NCI-H2196 (cell line): ENCODE measurements at regions not wholly inside any gene's neighbourhood (a gene's known extent, or its start where the extent isn't known, plus 50 kb on each side); places are given as distances from the start of the nearest gene placed in this dataset.

Experiments
- DNase-seq: peaks from one replicate; lab custom pipeline; 2025; ENCODE audit not compliant: unreplicated experiment; lab: John Stamatoyannopoulos, UW

- DNase-seq, result no peak
Observed at GRCh38 chr12:131606218-131606901, 104.5 kb upstream of the SFSWAP start.

DNA sequence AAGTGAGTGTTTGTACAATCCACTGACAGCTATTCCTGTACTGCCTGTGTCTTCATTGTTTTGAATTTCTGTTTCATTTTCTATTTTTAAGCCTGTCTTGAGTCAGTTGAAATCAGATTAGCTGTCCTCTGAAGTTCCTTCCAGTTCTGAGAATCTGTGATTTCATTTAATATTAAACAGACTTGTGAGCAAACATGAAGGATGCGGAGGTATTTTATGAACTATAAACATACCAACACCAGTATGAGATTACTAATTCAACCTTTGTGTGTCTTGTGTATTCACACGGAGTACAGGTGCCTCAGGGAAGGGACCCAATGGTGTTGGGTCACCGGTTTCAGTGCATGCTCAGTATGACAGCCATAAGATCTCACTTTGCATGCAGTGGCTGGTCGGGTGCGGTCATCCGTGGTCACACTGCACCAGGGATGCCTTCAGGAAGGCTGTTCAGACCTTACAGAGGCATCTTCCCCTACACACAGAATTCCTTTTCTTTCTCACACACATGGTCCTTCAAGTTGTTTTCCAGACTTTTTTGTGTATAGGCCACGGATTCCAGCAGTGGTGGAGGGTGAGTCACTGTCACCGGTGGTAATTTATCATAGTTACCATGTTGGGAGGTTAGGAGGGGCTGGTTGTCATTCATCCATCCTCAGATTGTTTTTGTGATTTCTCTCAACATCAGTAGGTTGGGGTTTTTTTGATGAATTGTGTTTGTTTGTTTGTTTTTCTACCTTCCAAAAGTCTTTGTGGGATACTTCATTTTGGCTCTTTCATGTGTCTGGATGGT lies 103.0 kb upstream of the SFSWAP start:
- no peak for DNase-seq

GRCh38 chr12:131608740-131609690 lies 101.9 kb upstream of the SFSWAP start:
- DNase-seq, result peak; percentile 33

DNA sequence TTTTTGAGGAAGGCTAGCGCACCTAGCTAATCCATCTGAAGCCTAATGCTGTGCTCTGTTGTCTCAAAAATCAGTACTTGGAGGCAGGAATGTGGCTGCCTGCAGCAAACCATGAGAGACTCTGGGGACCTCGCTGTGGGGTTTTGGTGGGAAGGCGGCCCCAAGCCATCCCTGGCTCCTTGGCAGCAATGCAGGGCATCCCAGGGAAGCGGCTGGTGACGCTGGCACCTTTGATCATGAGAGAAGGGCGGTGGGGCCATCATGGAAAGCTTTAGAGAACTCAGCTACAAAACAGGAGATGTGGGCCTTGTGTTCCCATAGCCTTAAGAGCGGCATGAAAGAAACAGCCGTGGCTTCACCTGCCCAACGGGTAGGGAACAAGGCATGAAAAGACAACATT lies 101.1 kb upstream of the SFSWAP start:
- DNase-seq, result no peak

GRCh38 chr12:131610181-131610580 lies 100.7 kb upstream of the SFSWAP start:
- no peak for DNase-seq

- DNase-seq, result no peak
Observed at GRCh38 chr12:131610891-131611290, 100.0 kb upstream of the SFSWAP start.

DNA sequence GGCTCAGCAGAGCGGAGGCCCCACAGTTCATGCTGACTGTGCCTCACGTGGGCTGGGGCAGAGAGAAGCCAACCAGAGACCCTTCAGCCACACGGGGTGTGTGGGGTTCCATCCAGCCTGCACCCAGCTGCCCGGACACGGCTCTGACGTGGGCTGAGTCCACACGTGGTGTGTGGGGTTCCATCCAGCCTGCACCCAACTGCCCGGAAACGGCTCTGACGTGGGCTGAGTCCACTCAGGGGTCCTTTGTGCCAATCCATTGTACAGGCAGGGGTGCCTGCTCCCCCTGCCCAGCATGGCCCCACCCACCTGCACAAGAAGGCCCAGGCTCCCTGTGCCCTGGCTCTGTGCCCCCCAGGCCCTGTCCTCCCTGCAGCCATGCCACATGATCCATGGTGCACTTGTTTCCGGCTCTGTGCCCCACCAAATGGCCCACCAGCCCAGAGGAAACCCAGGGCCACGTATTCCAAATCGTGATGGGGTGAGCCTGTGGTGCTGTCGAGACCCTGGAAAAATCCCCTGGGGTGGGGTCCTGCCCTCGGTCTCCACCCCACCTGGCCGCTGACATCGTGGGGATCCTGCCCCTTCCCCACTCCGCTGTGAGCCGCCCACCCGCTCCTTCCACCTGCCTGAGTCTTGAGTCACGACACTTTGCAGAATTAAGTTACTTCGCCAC lies 99.3 kb upstream of the SFSWAP start:
- DNase-seq, result no peak

GRCh38 chr12:131612092-131612755 lies 98.7 kb upstream of the SFSWAP start:
- DNase-seq, result no peak

- no peak for DNase-seq
Observed at GRCh38 chr12:131613186-131613585, 97.7 kb upstream of the SFSWAP start.

DNA sequence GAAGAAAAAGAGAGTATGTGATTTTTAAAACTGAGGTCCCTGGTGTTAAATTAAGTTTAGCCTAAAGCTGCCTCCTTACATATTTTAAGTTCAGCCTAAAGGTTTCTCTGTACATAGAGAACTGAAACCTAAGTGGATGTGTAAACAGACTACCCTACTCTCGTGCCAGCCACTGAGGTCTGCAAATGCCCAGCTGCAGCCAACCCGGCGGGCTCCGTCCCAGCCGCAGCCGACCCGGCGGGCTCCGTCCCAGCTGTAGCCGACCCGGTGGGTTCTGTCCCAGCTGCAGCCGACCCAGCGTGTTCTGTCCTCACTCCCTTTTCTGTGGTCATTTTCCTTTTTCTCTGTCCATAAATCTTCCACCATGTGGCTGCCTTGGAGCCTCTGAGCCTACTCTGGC lies 97.2 kb upstream of the SFSWAP start:
- DNase-seq, result no peak

- no peak for DNase-seq
Observed at GRCh38 chr12:131615326-131616042, 95.4 kb upstream of the SFSWAP start.

DNA sequence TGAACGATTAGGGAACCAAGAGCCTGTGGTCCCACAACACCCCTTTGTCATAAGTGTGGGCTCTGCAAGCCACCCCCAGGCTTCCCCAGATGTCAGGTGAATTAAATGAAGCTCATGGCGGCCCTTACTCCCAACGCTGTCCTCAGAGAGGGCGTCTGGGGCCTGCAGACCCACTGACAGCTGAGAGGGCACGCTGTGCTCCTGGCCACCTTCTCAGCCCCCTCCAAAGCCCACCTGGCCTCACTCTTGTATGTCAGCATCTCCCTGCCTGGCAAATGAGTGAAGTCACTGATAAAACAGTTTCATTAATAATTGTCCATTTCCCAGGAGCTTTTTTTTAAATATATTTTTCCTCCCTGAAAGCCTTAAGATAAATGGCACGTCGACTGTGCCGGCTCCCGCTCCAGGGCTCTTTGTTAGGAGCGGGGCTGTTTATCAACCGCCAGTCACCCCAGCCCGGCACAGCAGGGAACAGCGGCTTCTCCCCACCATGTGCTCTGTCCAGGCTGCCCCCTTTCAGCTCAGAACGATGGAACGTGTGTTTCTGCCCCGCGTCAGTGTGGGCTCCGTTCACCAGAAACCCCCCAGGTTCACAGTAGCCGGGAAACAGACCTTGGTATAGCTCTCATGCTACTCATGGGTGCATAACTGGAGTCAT lies 94.7 kb upstream of the SFSWAP start:
- DNase-seq, result no peak

- no peak for DNase-seq
Observed at GRCh38 chr12:131616738-131617137, 94.2 kb upstream of the SFSWAP start.

- no peak for DNase-seq
Observed at GRCh38 chr12:131617179-131617578, 93.7 kb upstream of the SFSWAP start.

- DNase-seq, result no peak
Observed at GRCh38 chr12:131617596-131618302, 93.1 kb upstream of the SFSWAP start.

- DNase-seq, result no peak
Observed at GRCh38 chr12:131618303-131618658, 92.6 kb upstream of the SFSWAP start.

- DNase-seq, result no peak
Observed at GRCh38 chr12:131618701-131619100, 92.2 kb upstream of the SFSWAP start.

- DNase-seq, result no peak
Observed at GRCh38 chr12:131619106-131619642, 91.7 kb upstream of the SFSWAP start.
